ENCODE measurements at regions not wholly inside any gene's neighbourhood (a gene's known extent, or its start where the extent isn't known, plus 50 kb on each side); places are given as distances from the start of the nearest gene placed in this dataset.

DNA sequence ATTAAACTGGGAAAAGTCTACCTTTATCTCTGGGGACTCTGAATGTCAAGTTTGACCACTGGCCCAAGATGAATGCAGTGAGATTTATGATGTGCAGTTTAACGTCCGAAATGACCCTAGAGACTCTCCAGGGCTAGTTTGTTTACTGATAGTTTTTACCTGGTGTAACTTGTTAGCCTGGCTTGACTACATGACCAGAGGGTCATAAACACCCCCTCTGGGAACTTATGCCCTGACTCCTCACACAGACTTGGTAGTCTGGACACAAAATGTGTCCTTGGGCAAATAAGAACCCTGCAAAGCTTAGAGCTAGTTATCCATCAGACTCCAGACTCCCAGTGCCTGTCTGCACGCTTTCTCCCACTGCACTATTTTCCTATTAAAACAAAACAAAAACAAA, 606.5 kb downstream of the HACE1 start:
- TF ChIP-seq GATA2 (IDR thresholded peaks at IDR 0.05; ENCODE audit: low read depth, low read length) (no peak), GATA3 (IDR thresholded peaks at IDR 0.05; ENCODE audit: low read depth, low read length) (no peak)

DNA sequence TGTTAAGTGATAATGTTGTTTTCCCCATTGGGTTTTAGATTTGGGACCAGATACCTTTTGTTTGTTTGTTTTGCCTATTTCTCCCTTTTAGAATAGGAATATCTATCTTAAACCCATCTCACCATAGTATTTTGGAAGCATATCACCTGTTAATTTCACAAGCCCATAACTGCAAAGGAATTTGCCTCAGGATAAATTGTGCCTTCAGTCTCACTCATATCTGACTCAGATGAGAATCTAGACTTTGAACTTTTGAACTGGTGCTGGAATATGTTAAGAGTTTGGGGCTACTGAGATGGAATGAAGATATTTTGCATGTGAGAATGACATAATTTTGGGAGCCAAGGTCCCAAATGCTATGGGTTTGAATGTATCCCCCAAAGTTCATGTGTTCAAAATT, 607.4 kb downstream of the HACE1 start:
- TF ChIP-seq GATA3 (IDR thresholded peaks at IDR 0.05; ENCODE audit: low read depth, low read length) (no peak), GATA2 (IDR thresholded peaks at IDR 0.05; ENCODE audit: low read depth, low read length) (no peak)

GRCh38 chr6:104251651-104252050, 608.1 kb downstream of the HACE1 start:
- no peak for TF ChIP-seq GATA3 (IDR thresholded peaks at IDR 0.05; ENCODE audit: low read depth, low read length)
- TF ChIP-seq GATA2 (IDR thresholded peaks at IDR 0.05; ENCODE audit: low read depth, low read length): no peak

DNA sequence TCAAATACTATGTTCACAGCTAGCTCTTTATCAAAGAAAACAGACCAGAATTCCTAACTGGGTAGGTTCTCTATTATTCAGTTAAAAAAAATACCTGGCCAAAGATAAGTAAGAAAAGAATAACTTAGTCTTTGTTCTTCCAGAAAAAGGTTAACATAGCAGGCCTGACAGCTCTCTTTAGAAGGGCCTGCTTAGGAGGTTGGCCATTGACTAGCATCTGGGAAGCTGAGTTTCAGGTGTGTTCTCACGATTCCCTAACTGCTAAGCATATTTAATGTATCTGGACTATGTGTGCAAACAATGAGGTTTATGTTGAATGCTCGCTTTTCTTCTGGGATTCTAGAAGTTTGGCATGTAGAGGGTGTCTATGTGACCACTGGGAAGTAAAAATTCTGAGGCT, 618.9 kb downstream of the HACE1 start:
- no peak for TF ChIP-seq GATA2 (IDR thresholded peaks at IDR 0.05; ENCODE audit: low read depth, low read length)
- TF ChIP-seq GATA3 (IDR thresholded peaks at IDR 0.05; ENCODE audit: low read depth, low read length): no peak

DNA sequence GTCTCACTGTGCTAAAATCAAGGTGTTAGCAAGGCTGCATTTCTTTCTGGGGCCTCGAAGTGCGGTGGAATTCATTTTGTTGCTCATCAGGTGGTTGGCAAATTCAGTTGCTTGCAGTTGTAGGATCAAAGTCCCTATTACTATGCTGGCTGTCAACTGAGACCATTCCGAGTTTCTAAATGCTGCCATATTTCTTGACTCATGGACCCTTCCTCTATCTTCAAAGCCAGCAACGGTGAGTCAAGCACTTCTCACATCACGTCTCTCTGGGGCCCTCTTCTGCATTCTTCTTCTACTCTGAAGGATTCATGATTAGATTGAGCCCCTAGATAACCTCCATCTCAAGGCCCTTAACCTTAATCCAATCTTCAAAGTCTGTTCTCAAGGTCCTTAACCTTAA, 619.7 kb downstream of the HACE1 start:
- no peak for TF ChIP-seq GATA2 (IDR thresholded peaks at IDR 0.05; ENCODE audit: low read depth, low read length)
- no peak for TF ChIP-seq GATA3 (IDR thresholded peaks at IDR 0.05; ENCODE audit: low read depth, low read length)

DNA sequence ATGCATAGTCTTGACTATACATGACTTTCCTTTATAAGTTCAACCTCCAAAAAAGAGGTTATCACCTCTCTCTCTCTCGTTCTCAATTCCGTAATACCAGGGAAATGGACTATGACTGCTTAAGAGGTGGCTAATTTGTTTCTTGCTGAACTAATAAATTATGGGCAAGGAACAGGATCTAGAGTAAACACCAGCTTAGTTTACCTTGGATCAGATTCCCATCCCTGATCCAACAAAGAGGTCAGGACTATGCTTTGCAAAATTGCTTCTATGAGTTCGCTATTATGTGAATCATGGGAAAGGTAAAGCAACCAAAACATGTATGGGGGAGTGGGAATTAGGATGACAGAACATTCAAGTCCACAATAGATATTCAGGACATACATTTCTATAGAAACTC, 630.7 kb downstream of the HACE1 start:
- TF ChIP-seq GATA2 (IDR thresholded peaks at IDR 0.05; ENCODE audit: low read depth, low read length) (no peak), GATA3 (IDR thresholded peaks at IDR 0.05; ENCODE audit: low read depth, low read length) (no peak)

GRCh38 chr6:104227508-104227907, 632.2 kb downstream of the HACE1 start:
- TF ChIP-seq GATA3 (IDR thresholded peaks at IDR 0.05; ENCODE audit: low read depth, low read length): no peak
- no peak for TF ChIP-seq GATA2 (IDR thresholded peaks at IDR 0.05; ENCODE audit: low read depth, low read length)

DNA sequence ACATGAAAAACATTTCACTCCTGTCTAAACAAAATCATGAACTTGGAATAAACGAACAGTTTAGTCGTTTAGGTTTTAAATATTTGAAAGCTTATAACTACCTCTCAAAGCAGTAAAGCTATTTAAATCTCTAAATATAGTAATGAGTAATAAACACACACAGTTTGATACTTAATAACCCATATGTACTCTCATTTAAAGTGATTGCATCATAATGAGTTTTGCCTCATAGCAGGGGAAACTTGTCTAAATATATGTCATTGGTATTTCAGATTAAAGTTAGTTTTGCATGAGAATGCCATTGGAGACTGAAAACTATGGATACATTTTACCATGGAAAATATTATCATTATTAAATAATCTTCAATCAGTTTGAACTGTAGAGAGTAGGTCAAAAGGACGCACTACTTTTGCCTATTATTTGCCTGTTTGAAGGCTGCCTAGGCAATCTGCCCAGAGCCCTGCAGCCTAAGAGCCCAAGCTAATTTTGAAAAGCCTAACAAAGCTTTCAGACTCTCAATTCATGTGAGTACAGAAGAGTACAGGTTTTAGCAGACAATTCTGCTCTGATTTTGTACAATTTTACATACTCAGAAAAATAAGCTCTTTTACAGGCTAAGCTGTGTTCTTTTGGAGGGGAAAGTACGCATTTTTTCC, 632.8 kb downstream of the HACE1 start:
- no peak for TF ChIP-seq GATA2 (IDR thresholded peaks at IDR 0.05; ENCODE audit: low read depth, low read length)
- no peak for TF ChIP-seq GATA3 (IDR thresholded peaks at IDR 0.05; ENCODE audit: low read depth, low read length)

DNA sequence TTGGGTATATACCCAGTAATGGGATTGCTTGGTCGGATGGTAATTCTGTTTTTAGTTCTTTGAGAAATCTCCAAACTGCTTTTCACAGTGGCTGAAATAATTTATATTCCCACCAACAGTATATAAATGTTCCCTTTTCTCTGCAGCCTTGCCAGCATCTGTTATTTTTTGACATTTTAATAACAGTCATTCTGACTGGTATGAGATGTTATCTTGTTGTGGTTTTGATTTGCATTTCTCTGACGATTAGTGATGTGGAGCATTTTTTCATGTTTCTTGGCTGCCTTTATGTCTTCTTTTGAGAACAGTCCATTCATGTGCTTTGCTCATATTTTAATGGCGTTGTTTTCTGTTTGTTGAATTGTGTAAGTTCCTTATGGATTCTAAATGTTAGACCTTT, 641.6 kb downstream of the HACE1 start:
- TF ChIP-seq GATA3 (IDR thresholded peaks at IDR 0.05; ENCODE audit: low read depth, low read length) (no peak), GATA2 (IDR thresholded peaks at IDR 0.05; ENCODE audit: low read depth, low read length) (no peak)

- TF ChIP-seq GATA3 (IDR thresholded peaks at IDR 0.05; ENCODE audit: low read depth, low read length) (no peak), GATA2 (IDR thresholded peaks at IDR 0.05; ENCODE audit: low read depth, low read length) (no peak)
Measured at GRCh38 chr6:104214901-104215300, 644.8 kb downstream of the HACE1 start.

DNA sequence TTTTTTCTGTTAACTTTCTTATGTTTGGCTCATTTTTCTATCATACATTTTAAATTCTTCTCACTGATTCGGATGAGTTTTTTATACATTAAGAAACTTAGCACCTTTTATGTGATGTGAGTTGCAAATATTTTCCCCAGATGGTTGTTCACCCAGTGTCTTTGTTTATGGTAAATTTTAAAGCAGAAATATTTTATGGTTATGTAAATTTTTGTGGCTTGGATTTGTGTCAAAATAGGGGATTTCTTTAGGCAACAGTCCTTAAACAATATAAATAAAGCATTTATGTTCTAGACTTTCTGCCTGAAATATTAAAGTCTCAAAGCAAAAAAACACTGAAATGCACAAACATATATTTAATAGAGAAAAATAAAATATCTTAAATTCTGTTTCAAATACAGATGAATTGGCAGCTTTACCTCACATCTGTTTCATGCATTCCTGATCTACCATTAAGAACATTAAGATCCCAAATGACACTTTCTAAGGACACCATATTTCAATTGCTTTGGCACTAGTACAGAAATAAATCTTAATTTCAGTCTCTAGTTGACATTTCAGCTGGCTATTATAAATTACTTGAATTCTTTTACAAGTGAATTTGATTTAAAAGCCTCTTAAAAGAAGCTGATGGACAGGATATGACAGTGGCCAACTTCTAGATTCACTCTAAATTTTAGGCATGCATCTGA, 646.6 kb downstream of the HACE1 start:
- TF ChIP-seq GATA2 (IDR thresholded peaks at IDR 0.05; ENCODE audit: low read depth, low read length): no peak
- no peak for TF ChIP-seq GATA3 (IDR thresholded peaks at IDR 0.05; ENCODE audit: low read depth, low read length)

GRCh38 chr6:104207635-104208034, 652.1 kb downstream of the HACE1 start:
- no peak for TF ChIP-seq GATA3 (IDR thresholded peaks at IDR 0.05; ENCODE audit: low read depth, low read length)
- no peak for TF ChIP-seq GATA2 (IDR thresholded peaks at IDR 0.05; ENCODE audit: low read depth, low read length)

DNA sequence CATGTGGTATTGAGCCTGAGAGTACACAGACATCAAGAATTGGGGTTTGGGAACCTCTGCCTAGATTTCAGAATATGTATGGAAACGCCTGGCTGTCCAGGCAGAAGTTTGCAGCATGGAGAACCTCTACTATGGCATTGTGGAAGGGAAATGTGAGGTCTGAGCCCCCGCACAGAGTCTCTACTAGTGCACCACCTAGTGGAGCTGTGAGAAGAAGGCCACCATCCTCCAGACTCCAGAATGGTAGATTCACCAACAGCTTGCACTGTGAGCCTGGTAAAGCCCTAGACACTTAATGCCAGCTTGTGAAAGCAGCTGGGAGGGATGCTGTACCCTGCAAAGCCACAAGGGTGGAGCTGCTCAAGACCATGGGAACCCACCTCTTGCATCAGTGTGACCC, 658.2 kb downstream of the HACE1 start:
- TF ChIP-seq GATA3 (IDR thresholded peaks at IDR 0.05; ENCODE audit: low read depth, low read length) (no peak), GATA2 (IDR thresholded peaks at IDR 0.05; ENCODE audit: low read depth, low read length) (no peak)

DNA sequence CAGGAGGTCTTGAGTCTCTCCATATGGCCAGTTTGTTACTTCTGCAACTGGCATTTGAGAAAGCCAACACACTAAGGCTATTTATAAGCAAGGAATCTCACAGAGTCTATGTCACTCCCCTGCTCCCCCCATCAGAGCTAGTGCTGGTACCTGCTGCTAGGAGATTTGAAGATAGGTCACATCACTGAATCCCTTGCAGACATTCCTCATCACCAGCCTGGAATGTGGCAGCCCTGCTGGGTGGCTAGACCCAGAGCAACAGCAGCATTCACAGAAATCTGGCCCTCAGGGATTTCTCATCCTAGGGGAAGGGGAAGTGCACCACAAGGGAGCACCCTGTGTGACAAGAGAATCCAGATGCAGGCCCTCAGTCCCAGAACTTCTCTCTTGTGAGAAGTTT, 672.1 kb downstream of the HACE1 start:
- TF ChIP-seq GATA2 (IDR thresholded peaks at IDR 0.05; ENCODE audit: low read depth, low read length) (no peak), GATA3 (IDR thresholded peaks at IDR 0.05; ENCODE audit: low read depth, low read length) (no peak)

DNA sequence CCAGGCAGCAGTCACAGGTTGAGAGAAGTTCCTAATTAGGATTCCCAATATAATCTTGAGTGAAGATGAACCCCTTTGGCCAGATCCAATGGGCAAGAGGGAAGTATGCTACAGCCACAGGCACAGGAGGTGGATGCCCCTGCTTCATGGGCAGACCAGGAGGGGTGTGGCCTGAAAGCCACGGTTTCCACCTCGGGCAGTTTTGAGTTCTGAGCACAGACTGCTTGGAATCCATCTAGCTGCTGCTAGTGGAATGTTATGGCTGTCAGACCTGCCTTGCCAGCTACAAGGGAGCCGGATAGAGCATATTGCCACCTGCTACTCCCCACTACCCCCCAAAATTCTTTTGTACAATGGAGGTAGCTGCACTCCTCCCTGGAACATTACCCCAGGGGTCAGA, 672.9 kb downstream of the HACE1 start:
- TF ChIP-seq GATA2 (IDR thresholded peaks at IDR 0.05; ENCODE audit: low read depth, low read length): no peak
- TF ChIP-seq GATA3 (IDR thresholded peaks at IDR 0.05; ENCODE audit: low read depth, low read length): no peak

Measured in SH-SY5Y (cell line).